Right kidney (tissue), 1 donor: ENCODE measurements at regions not wholly inside any gene's neighbourhood (a gene's known extent, or its start where the extent isn't known, plus 50 kb on each side); places are given as distances from the start of the nearest gene placed in this dataset.
"Not testable (repeated sequence)": the region's sequence is repeated elsewhere in the genome, so short reads cannot be mapped to it uniquely, and the experiment has no call there.

Experiments used
- DNase-seq: peaks from one replicate; pipeline ENCODE4 v3.0.0-alpha.2; 2016

DNA sequence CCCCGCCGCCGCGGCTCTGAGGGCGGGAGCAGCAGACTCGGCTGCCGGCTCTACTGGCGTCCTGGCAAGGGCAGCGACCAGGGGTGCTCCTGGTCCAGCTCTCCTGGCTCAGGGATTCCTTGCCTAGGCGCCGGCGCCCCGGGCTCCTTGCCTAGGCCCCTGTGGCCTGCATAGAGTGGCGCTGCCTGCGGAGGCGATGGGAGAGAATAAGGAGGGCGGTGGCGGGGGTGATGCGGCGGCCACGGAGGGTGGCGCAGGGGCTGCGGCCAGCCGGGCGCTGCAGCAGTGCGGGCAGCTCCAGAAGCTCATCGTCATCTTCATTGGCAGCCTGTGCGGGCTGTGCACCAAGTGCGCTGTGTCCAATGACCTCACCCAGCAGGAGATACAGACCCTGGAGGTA, 136.6 kb upstream of the TP53TG3D start:
- not testable (repeated sequence) for DNase-seq

- not testable (repeated sequence) for DNase-seq
Measured at GRCh38 chr16:32120372-32120771, 132.7 kb upstream of the TP53TG3D start.

- not testable (repeated sequence) for DNase-seq
Measured at GRCh38 chr16:32120779-32121178, 132.3 kb upstream of the TP53TG3D start.

GRCh38 chr16:32121273-32121900, 131.7 kb upstream of the TP53TG3D start:
- not testable (repeated sequence) for DNase-seq

DNA sequence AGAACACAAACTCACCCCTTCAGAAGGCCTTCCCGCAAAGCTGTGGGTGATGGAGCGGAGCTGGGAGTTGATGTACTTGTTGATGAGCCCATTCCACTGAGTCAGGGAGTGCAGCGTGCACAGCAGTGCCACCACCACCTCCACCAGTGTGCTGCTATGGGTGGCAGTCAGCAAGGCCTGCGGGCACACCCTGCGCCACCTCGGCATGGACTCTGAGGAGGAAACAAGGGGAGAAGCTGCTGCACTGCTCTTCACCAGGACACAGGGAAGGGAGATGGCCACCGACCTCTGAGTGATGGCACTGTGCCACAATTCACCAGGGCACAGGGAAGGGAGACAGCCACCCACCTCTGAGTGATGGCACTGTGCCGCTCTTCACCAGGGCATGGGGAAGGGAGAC, 100.7 kb upstream of the TP53TG3D start:
- DNase-seq = not testable (repeated sequence)

DNA sequence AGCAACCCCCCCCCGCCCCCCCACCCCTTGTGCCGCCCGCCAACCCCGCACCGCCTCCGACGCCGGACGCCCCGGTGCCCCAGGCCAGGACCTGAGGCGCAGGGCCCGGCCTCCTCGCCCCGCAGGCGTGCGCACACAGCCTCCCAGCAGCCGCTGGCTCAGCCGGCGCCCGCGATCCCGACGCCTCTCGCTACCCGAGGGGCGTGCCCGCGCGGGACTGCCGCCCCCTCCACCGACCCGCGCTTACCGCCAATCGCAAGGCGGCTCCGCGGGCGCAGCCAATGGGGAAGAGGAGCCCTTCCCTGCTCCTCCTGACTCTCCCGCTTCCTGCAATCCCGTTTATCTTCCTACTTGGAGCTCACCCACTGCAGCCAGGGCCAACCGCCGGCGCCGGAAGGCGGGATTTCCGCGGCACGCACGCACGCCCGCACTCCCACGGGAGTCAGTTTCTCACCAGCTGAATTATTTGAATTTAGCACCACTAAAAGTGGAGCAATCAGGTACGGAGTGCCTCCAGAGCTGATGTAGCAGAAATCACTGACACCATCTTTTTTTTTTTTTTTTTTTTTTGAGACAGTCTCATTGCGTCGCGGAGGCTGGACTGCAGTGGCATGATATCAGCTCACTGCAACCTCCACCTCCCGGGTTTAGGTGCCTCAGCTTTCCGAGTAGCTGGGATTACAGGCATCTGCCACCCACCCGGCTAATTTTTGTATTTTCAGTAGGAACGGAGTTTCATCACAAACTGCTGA, 65.0 kb upstream of the TP53TG3D start:
- not testable (repeated sequence) for DNase-seq

GRCh38 chr16:32202585-32202984, 50.5 kb upstream of the TP53TG3D start:
- not testable (repeated sequence) for DNase-seq
